OCI-LY7 (cell line): ENCODE measurements at regions not wholly inside any gene's neighbourhood (a gene's known extent, or its start where the extent isn't known, plus 50 kb on each side); places are given as distances from the start of the nearest gene placed in this dataset.

ENCODE experiments used
- EZH2phosphoT487 ChIP-seq: fragments of 200-600 bp; sonication (generic); IDR thresholded peaks from 2 replicates; pipeline ENCODE4 v1.6.1; 2018; ENCODE audit warnings: low read depth, borderline replicate concordance, mild to moderate bottlenecking, mixed run types, antibody characterized with exemption, low read length, moderate library complexity, mixed read lengths
- TF ChIP-seq, protein P1 (sequence below): fragments of 200-600 bp; sonication (generic); conservative IDR thresholded peaks from 2 replicates; pipeline ENCODE4 v1.5.1; 2014; ENCODE audit warnings: mild to moderate bottlenecking, antibody characterized with exemption, low read length, moderate library complexity, mixed read lengths

DNA sequence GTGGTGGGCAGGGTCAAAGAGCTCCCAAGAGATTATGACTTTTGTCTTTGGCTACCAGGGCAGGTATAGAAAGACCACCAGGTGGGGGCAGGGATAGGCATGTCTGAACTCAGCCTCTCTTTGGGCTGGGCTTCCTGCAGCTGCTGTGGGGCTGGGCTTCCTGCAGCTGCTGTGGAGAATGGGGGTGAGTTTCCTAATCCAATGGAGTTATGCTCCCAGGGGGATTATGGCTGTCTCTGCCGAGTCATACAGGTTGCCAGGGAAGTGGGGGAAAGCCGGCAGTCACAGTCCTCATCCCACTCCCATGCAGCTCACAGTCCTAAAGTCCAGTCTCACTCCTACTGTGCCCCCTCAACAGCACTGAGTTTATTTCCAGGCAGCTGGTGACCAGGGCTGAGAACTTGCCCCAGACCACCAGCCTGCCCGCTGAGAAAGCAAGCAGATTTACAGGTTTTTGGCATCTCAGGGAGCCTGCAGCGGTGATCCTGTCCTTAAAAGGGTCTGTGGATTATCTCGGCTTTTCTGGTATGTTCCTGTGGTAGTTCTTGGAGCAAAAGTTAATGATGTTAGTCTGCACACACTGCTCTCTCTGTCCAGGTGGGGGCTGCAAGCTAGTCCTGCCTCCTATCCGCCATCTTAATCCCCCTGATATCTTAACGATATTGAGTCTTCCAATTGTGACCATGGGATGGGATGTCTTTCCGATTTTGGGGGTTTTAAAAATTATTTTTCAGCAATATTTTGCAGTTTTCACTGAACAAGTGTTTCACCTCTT is 133.4 kb downstream of the RTL9 start:
- TF ChIP-seq, protein P1, sequence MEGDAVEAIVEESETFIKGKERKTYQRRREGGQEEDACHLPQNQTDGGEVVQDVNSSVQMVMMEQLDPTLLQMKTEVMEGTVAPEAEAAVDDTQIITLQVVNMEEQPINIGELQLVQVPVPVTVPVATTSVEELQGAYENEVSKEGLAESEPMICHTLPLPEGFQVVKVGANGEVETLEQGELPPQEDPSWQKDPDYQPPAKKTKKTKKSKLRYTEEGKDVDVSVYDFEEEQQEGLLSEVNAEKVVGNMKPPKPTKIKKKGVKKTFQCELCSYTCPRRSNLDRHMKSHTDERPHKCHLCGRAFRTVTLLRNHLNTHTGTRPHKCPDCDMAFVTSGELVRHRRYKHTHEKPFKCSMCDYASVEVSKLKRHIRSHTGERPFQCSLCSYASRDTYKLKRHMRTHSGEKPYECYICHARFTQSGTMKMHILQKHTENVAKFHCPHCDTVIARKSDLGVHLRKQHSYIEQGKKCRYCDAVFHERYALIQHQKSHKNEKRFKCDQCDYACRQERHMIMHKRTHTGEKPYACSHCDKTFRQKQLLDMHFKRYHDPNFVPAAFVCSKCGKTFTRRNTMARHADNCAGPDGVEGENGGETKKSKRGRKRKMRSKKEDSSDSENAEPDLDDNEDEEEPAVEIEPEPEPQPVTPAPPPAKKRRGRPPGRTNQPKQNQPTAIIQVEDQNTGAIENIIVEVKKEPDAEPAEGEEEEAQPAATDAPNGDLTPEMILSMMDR = no peak
- no peak for TF ChIP-seq EZH2phosphoT487
